CD4-positive, alpha-beta T cell treated with Interleukin-21 for 1 hour (primary cell): ENCODE measurements at regions not wholly inside any gene's neighbourhood (a gene's known extent, or its start where the extent isn't known, plus 50 kb on each side); places are given as distances from the start of the nearest gene placed in this dataset.
"Not testable (repeated sequence)": the region's sequence is repeated elsewhere in the genome, so short reads cannot be mapped to it uniquely, and the experiment has no call there.

Experiments
- DNase-seq: peaks from one replicate; pipeline ENCODE4 v3.0.0-alpha.2; 2020

- DNase-seq: no peak
Measured at GRCh38 chr3:127412578-127413317, 124.9 kb upstream of the PRR20G start.

GRCh38 chr3:127411875-127412274 lies 124.0 kb upstream of the PRR20G start:
- DNase-seq: not testable (repeated sequence)

- no peak for DNase-seq
Measured at GRCh38 chr3:127411083-127411727, 123.4 kb upstream of the PRR20G start.

- DNase-seq: no peak
Measured at GRCh38 chr3:127410678-127411077, 122.8 kb upstream of the PRR20G start.

- no peak for DNase-seq
Measured at GRCh38 chr3:127410137-127410488, 122.3 kb upstream of the PRR20G start.

- no peak for DNase-seq
Measured at GRCh38 chr3:127409421-127410136, 121.7 kb upstream of the PRR20G start.

- DNase-seq: no peak
Measured at GRCh38 chr3:127408684-127409420, 121.0 kb upstream of the PRR20G start.

GRCh38 chr3:127408022-127408683 lies 120.3 kb upstream of the PRR20G start:
- DNase-seq: no peak

- no peak for DNase-seq
Measured at GRCh38 chr3:127407026-127407939, 119.4 kb upstream of the PRR20G start.

- no peak for DNase-seq
Measured at GRCh38 chr3:127406309-127407025, 118.6 kb upstream of the PRR20G start.

- no peak for DNase-seq
Measured at GRCh38 chr3:127405791-127406190, 117.9 kb upstream of the PRR20G start.

GRCh38 chr3:127405010-127405598 lies 117.3 kb upstream of the PRR20G start:
- DNase-seq: no peak

- DNase-seq: no peak
Measured at GRCh38 chr3:127404221-127405009, 116.6 kb upstream of the PRR20G start.

GRCh38 chr3:127403795-127404194 lies 115.9 kb upstream of the PRR20G start:
- no peak for DNase-seq

GRCh38 chr3:127399154-127399553 lies 111.3 kb upstream of the PRR20G start:
- DNase-seq: no peak

GRCh38 chr3:127396473-127396872 lies 108.6 kb upstream of the PRR20G start:
- DNase-seq: no peak

- DNase-seq: no peak
Measured at GRCh38 chr3:127395663-127396355, 108.0 kb upstream of the PRR20G start.

GRCh38 chr3:127394984-127395662 lies 107.3 kb upstream of the PRR20G start:
- DNase-seq: no peak
